Stimulated activated CD8-positive, alpha-beta memory T cell treated with anti-CD3 and anti-CD28 coated beads, Interleukin-15, amount 100 ng/mL, for 48 hours (primary cell): ENCODE measurements at regions not wholly inside any gene's neighbourhood (a gene's known extent, or its start where the extent isn't known, plus 50 kb on each side); places are given as distances from the start of the nearest gene placed in this dataset.

ENCODE experiments used
- DNase-seq, 2 donors: peaks; one replicate each; pipeline ENCODE4 v3.0.0-alpha.2; 2020; ENCODE audit warnings: low read depth in 2 of 2

DNA sequence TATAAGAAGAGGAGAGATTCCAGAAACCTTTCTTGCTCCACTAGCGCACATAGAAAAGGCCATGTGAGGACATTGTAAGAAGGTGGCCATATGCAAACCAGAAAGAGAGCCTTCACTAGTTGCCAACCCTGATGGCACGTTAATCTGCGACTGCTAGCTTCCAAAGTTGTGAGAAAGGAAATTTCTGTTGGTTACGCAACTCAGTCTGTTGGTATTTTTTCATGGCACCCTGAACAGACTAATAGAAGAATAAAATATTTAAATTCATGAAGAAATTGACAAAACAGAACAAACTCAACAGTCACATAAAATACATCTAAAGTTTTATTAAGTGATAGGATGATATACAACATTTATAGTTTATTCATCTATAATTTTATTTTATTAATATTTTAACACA is 625.9 kb upstream of the NRXN1 start:
- DNase-seq: no peak

- DNase-seq: no peak
Observed at GRCh38 chr2:51650769-51651168, 618.8 kb upstream of the NRXN1 start.

DNA sequence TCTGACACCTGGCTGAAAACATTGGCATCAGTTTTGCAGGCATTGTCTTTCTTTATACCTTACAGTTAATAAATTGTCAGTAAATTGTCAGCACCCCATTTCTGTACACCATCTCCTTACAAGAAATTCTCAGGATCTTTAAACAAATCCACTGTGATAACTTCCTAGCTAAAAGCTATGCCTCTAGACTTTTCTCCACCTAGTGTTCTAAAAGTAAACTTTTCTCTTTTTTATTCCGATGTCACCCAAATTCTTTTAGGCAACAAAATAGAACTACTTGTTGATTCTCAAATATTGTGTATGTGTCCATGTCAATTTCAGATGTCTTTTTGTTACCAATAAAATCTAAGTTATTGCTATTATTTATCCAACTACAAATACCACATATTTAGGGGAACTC is 617.4 kb upstream of the NRXN1 start:
- no peak for DNase-seq

DNA sequence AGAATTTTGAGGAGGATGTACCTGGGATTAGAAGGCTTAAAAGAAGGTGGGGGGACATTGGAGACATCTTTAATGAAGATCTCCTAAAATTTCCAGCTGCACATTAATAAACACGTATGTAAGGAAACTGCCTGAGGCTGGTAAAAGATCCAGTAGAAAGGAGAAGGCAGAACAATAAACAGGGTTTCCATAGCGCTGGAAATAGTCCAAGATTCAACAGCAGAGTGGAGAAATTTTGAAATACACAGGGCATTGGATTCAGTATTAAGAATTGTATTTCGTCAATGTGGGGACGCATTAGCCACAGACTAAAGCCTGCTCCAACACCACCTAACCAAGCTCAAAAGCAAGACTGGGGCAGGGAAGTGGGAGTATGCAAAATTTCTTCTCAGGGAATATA is 606.9 kb upstream of the NRXN1 start:
- no peak for DNase-seq

DNA sequence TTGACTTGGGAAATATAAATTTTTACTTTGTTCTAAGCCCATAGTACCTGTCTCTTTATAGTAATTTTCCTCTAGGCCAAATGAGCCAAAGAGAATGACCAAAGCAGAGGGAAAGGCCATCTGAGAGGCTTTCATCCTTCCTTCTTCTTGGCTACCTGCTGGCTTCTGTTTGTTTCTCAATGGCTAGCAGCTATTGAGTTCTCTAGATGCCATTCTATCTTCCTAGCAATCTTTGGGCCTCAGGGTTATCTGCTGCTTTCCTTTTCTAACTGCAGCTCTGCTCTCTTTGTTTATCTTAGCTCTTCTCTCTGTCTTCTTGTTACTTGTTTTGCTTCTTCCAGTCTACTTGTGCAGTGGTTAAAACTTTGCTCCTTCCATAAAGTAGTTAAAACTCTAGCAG is 601.1 kb upstream of the NRXN1 start:
- DNase-seq: no peak

DNA sequence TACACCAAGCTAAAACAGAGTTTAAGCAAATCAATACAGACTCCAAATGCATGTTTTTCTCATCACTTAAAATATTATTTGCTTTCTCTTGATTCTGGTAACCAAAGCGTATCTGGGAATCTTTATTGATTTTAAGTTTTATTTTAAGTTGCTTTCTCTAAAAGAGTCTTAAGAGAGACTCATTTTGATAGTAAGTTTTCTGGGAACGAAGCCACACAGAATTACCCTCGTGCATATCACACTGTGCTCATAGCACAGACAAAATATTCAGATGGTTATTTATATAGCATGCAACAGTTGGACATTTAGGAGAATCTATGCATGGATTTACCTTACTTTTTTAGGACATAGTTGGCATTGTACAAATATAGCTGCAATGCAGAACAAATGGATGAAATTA is 597.5 kb upstream of the NRXN1 start:
- no peak for DNase-seq

DNA sequence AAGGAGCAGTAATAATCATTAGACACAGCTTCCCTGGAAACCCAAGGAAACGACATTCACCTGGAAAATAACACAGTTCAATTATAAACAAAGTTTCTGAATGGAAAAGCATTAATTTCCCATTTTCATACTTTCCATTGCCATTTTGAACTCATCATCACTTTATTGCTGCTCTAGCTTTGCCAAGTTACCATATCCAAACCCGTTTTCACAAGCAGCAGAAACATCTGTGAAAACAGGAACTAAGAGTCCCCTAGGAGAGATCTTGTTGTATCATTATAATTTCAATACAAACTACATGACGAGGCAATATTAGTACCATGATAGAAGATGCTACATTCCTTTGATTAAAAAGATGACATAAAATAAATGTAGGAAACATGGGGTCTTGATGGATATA is 597.0 kb upstream of the NRXN1 start:
- DNase-seq: no peak

- DNase-seq: no peak
Observed at GRCh38 chr2:51624995-51625394, 593.1 kb upstream of the NRXN1 start.

DNA sequence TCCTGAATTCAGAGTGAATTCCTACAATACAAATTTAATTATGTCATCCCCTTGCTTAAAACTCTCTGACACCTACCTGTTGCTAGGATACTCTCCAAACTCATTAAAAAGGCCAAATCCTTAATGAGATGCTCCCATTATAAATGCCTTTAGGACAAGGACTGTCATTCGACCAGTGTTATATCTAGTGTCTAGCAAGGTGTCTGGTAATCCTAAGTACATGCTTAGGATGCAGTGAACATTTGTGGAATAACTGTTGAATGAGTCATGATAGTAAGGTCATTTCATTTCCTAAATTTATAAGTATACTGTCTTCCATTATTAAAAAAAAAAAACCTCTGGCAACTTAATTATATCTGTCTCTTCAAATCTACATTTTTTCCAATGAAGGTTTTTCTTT is 588.9 kb upstream of the NRXN1 start:
- no peak for DNase-seq

GRCh38 chr2:51619961-51620360 is 588.0 kb upstream of the NRXN1 start:
- no peak for DNase-seq

GRCh38 chr2:51612387-51612786 is 580.5 kb upstream of the NRXN1 start:
- no peak for DNase-seq

GRCh38 chr2:51601706-51602105 is 569.8 kb upstream of the NRXN1 start:
- DNase-seq: no peak

- no peak for DNase-seq
Observed at GRCh38 chr2:51597086-51597485, 565.2 kb upstream of the NRXN1 start.

DNA sequence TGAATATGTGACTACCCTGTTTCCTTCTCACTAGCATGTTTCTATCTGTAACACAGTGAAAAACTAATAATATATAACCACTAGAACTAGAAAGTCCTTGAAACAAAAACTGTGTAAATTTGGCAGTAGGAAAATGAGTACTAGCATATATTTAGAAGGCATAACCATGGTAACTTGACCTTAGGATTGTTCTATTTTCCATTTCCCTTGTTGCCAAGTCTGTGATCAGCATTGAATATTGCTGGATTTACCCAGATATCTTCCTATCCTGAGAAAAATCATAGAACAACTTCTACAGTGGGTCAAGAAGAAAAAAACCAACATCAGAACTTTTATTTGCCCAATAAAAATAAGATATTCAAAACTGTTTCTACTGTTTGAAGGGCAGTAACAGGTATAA is 563.9 kb upstream of the NRXN1 start:
- no peak for DNase-seq

GRCh38 chr2:51581636-51582267 is 549.8 kb upstream of the NRXN1 start:
- no peak for DNase-seq

DNA sequence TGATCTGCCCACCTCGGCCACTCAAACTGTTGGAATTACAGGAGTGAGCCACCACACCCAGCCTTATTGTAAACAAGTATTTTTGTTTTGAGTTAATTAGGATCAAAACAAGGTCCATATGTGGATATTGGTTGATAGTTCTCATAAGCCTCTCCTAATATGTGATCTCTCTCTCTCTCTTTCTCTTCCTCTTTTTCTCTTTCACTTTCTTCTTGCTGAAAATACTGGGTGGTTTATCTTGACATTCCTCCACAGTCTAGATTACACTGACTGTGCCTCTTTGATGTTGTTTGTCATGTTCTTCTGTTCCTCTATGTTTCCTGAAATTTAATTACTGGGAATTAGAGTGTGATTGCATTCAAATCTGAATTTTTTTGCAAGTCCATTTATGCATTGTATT is 547.5 kb upstream of the NRXN1 start:
- DNase-seq: no peak

GRCh38 chr2:51575181-51575580 is 543.2 kb upstream of the NRXN1 start:
- no peak for DNase-seq

GRCh38 chr2:51559026-51559425 is 527.1 kb upstream of the NRXN1 start:
- no peak for DNase-seq

DNA sequence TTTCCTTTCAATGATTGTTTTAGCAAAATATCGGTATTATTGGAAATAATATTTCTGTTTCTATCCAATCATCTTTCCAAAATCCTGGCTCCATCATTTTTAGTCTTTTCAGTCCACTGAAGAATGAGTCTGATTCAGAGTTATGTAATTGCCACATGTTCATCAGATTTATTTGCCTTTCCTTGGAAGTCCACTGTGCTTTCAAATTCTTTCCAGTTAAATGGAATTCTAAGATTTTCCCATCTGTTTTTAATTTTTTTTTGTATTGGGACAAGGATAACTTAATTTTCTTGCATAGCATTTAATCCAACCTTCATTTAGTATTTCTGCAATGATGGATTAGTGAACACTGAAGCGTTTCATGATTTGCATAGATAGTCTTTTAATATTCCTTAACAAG is 521.5 kb upstream of the NRXN1 start:
- DNase-seq: no peak

GRCh38 chr2:51535763-51536162 is 503.8 kb upstream of the NRXN1 start:
- no peak for DNase-seq

- DNase-seq: no peak
Observed at GRCh38 chr2:51534166-51534565, 502.2 kb upstream of the NRXN1 start.

DNA sequence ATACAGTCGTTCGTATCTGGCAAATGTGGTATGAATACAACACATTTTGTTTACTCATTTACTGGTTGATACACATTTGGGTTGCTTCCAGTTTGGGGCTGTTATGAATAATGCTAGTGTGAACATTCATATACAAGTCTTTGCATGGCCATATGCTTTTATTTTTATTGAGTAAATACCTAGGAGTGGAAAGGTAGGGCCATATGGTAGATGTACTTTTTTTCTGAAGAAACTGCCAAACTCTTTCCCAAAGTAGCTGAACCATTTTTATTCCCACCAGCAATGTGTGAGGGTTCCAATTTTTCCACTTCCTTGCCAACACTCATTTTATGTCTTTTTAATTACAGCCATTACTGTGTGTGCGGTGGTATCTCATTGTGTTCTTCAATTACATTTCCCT is 496.2 kb upstream of the NRXN1 start:
- DNase-seq: no peak

GRCh38 chr2:51526766-51527165 is 494.8 kb upstream of the NRXN1 start:
- DNase-seq: no peak

- DNase-seq: no peak
Observed at GRCh38 chr2:51516667-51517066, 484.7 kb upstream of the NRXN1 start.

- DNase-seq: no peak
Observed at GRCh38 chr2:51511002-51511401, 479.1 kb upstream of the NRXN1 start.
